ENCODE measurements at regions not wholly inside any gene's neighbourhood (a gene's known extent, or its start where the extent isn't known, plus 50 kb on each side); places are given as distances from the start of the nearest gene placed in this dataset. TPM values are rescaled to one million over a fixed set of nuclear protein-coding genes. Genes with fewer than 3 reads are reported as not detected.

Small RNAs in the stretch of these regions (small RNA-seq; reads per million reads assigned to genes)
- gene RF00284 (ENCODE audit: low replicate concordance), result 0.10 reads per million
- not detected for gene RNA5SP371 (ENCODE audit: low replicate concordance)

Data from lung (tissue), 1 donor.